Breast epithelium (tissue), 4 donors: ENCODE measurements at regions not wholly inside any gene's neighbourhood (a gene's known extent, or its start where the extent isn't known, plus 50 kb on each side); places are given as distances from the start of the nearest gene placed in this dataset.

Experiments used
- DNase-seq, 2 donors: peaks; one replicate each; pipeline ENCODE4 v3.0.0-alpha.2; 2019; ENCODE audit warnings: low spot score in 2 of 2
- H3K27ac ChIP-seq, 2 donors: fragments of 200-600 bp; sonication (generic) in 1 of 2; one replicate each; pipeline ENCODE4 v1.5.1; 2016 to 2019; ENCODE audit warnings: mild to moderate bottlenecking in 1 of 2
- H3K27me3 ChIP-seq, 2 donors: fragments of 200-600 bp; sonication (generic) in 1 of 2; one replicate each; pipeline versions ENCODE4 v1.5.1 to v1.6.0; 2017 to 2019; ENCODE audit warnings: control low read depth in 1 of 2, mild to moderate bottlenecking in 1 of 2
- H3K36me3 ChIP-seq: fragments of 200-600 bp; one replicate; pipeline ENCODE4 v1.5.1; 2019
- H3K4me1 ChIP-seq, 2 donors: fragments of 200-600 bp; sonication (generic); one replicate each; pipeline ENCODE4 v1.5.1; 2016 to 2019; ENCODE audit warnings: control low read depth in 1 of 2
- H3K4me3 ChIP-seq, 3 donors: fragments of 200-600 bp; sonication (generic); 1 replicate in 2 of 3; 2 replicates in 1 of 3; pipeline ENCODE4 v1.5.1; 2016 to 2019; ENCODE audit warnings: mild to moderate bottlenecking in 3 of 3, moderate library complexity in 2 of 3
- H3K9me3 ChIP-seq, 2 donors: fragments of 200-600 bp; sonication (generic) in 1 of 2; one replicate each; pipeline ENCODE4 v1.5.1; 2016 to 2019; ENCODE audit warnings: control low read depth in 1 of 2
- CTCF ChIP-seq, 3 donors: fragments of 450-650 bp; IDR thresholded peaks; one replicate each; pipeline ENCODE4 v1.5.1; 2016 to 2017; ENCODE audit warnings: antibody characterized with exemption in 3 of 3, mild to moderate bottlenecking in 3 of 3, moderate library complexity in 3 of 3
- POLR2A ChIP-seq: fragments of 450-650 bp; IDR thresholded peaks from one replicate; pipeline ENCODE4 v1.6.1; 2016; ENCODE audit warnings: antibody characterized with exemption, mild to moderate bottlenecking, moderate library complexity
- POLR2AphosphoS5 ChIP-seq, 3 donors: sonication (generic); formaldehyde crosslinking; IDR thresholded peaks; one replicate each; pipeline ENCODE4 v1.6.1; 2017; ENCODE audit warnings: antibody characterized with exemption in 3 of 3
- intact Hi-C: fragments of 100-400 bp; cut with DNase I; formaldehyde crosslinking; loops from one replicate; pipeline ENCODE4 v1.15.1; 2023; ENCODE audit warnings: low total_unique reads

GRCh38 chr5:104361932-104362331, 799.3 kb upstream of the NUDT12 start:
- no peak overlapping the region for H3K4me3 ChIP-seq
- no peak for DNase-seq
- H3K27me3 ChIP-seq, result no peaks in the 10 kb centered on the region
- TF ChIP-seq CTCF (IDR thresholded peaks at IDR 0.05), result no peak
- no peak for TF ChIP-seq POLR2A
- no peak for TF ChIP-seq POLR2AphosphoS5 (IDR thresholded peaks at IDR 0.05)
- H3K27ac ChIP-seq, result no peak overlapping the region
- no peaks in the 10 kb centered on the region for H3K4me1 ChIP-seq
- intact Hi-C loops, result no loop called here
- no peaks in the 10 kb centered on the region for H3K9me3 ChIP-seq
- H3K36me3 ChIP-seq, result no peaks in the 10 kb centered on the region

- no peaks in the 10 kb centered on the region for H3K4me1 ChIP-seq
- no peak for DNase-seq
- intact Hi-C loops, result no loop called here
- no peaks in the 10 kb centered on the region for H3K9me3 ChIP-seq
- H3K27ac ChIP-seq, result no peak overlapping the region
- no peaks in the 10 kb centered on the region for H3K36me3 ChIP-seq
- TF ChIP-seq POLR2AphosphoS5 (IDR thresholded peaks at IDR 0.05) (no peak), CTCF (IDR thresholded peaks at IDR 0.05) (no peak), POLR2A (no peak)
- no peak overlapping the region for H3K4me3 ChIP-seq
- no peaks in the 10 kb centered on the region for H3K27me3 ChIP-seq
Observed at GRCh38 chr5:104355350-104355749, 792.8 kb upstream of the NUDT12 start.

GRCh38 chr5:104353371-104353770, 790.8 kb upstream of the NUDT12 start:
- no peaks in the 10 kb centered on the region for H3K4me1 ChIP-seq
- no peak overlapping the region for H3K27ac ChIP-seq
- no peak for DNase-seq
- no peaks in the 10 kb centered on the region for H3K27me3 ChIP-seq
- H3K4me3 ChIP-seq, result no peak overlapping the region
- H3K9me3 ChIP-seq, result no peaks in the 10 kb centered on the region
- intact Hi-C loops, result no loop called here
- no peak for TF ChIP-seq POLR2A
- no peak for TF ChIP-seq CTCF (IDR thresholded peaks at IDR 0.05)
- H3K36me3 ChIP-seq, result no peaks in the 10 kb centered on the region

- intact Hi-C loops, result no loop called here
Observed at GRCh38 chr5:104352954-104353353, 790.4 kb upstream of the NUDT12 start.

GRCh38 chr5:104347119-104347708, 784.6 kb upstream of the NUDT12 start:
- H3K27ac ChIP-seq, result no peak overlapping the region
- H3K36me3 ChIP-seq, result no peaks in the 10 kb centered on the region
- no peaks in the 10 kb centered on the region for H3K27me3 ChIP-seq
- DNase-seq, result no peak
- intact Hi-C loops, result no loop called here
- H3K4me1 ChIP-seq, result no peaks in the 10 kb centered on the region
- no peak for TF ChIP-seq CTCF (IDR thresholded peaks at IDR 0.05)
- TF ChIP-seq POLR2A, result no peak
- TF ChIP-seq POLR2AphosphoS5 (IDR thresholded peaks at IDR 0.05), result no peak
- no peak overlapping the region for H3K4me3 ChIP-seq
- H3K9me3 ChIP-seq, result no peaks in the 10 kb centered on the region

More at GRCh38 chr5:104352954-104353353, 790.4 kb upstream of the NUDT12 start:
- no peaks in the 10 kb centered on the region for H3K36me3 ChIP-seq
- TF ChIP-seq CTCF (IDR thresholded peaks at IDR 0.05) (no peak), POLR2AphosphoS5 (IDR thresholded peaks at IDR 0.05) (no peak), POLR2A (no peak)
- DNase-seq, result no peak
- H3K9me3 ChIP-seq, result no peaks in the 10 kb centered on the region
- H3K4me3 ChIP-seq, result no peak overlapping the region
- H3K4me1 ChIP-seq, result no peaks in the 10 kb centered on the region
- no peaks in the 10 kb centered on the region for H3K27me3 ChIP-seq
- H3K27ac ChIP-seq, result no peak overlapping the region
